H9 (cell line): ENCODE measurements at regions not wholly inside any gene's neighbourhood (a gene's known extent, or its start where the extent isn't known, plus 50 kb on each side); places are given as distances from the start of the nearest gene placed in this dataset.

ENCODE experiments used
- DNase-seq: peaks from one replicate; pipeline ENCODE4 v3.0.0-alpha.2; 2017
- H2AFZ ChIP-seq: one replicate; pipeline ENCODE4 v1.6.1; 2013; ENCODE audit warnings: mild to moderate bottlenecking, low read length, control low read depth, moderate library complexity
- H2AK5ac ChIP-seq: 2 replicates; pipeline ENCODE4 v1.6.1; 2013; ENCODE audit warnings: low read length, control low read depth, mixed read lengths; ENCODE audit not compliant: insufficient read length
- H2BK120ac ChIP-seq: one replicate; pipeline ENCODE4 v1.6.1; 2013; ENCODE audit warnings: low read depth, mild to moderate bottlenecking, low read length, control low read depth, inconsistent platforms; ENCODE audit not compliant: poor library complexity, severe bottlenecking
- H2BK12ac ChIP-seq: 2 replicates; pipeline ENCODE4 v1.6.1; 2013; ENCODE audit warnings: low read length, control low read depth, mixed read lengths, low read depth; ENCODE audit not compliant: insufficient read length
- H2BK15ac ChIP-seq: 2 replicates; pipeline ENCODE4 v1.6.1; 2013; ENCODE audit warnings: low read depth, low read length, control low read depth
- H2BK20ac ChIP-seq: one replicate; pipeline ENCODE4 v1.6.1; 2013; ENCODE audit warnings: low read depth, mild to moderate bottlenecking, low read length, control low read depth, inconsistent platforms; ENCODE audit not compliant: poor library complexity, severe bottlenecking
- H2BK5ac ChIP-seq: 2 replicates; pipeline ENCODE4 v1.6.1; 2013; ENCODE audit warnings: low read length, control low read depth, mixed read lengths; ENCODE audit not compliant: insufficient read length
- H3K14ac ChIP-seq: 2 replicates; pipeline ENCODE4 v1.6.1; 2013; ENCODE audit warnings: low read length, control low read depth; ENCODE audit not compliant: insufficient read depth
- H3K18ac ChIP-seq: 2 replicates; pipeline ENCODE4 v1.6.1; 2013; ENCODE audit warnings: low read depth, mild to moderate bottlenecking, mixed read lengths, low read length, control low read depth; ENCODE audit not compliant: insufficient read length
- H3K23ac ChIP-seq: 2 replicates; pipeline ENCODE4 v1.6.1; 2013; ENCODE audit warnings: low read length, control low read depth, mixed read lengths, low read depth; ENCODE audit not compliant: insufficient read length
- H3K23me2 ChIP-seq: 2 replicates; pipeline ENCODE4 v1.6.1; 2013; ENCODE audit warnings: low read depth, mild to moderate bottlenecking, mixed read lengths, low read length, control low read depth; ENCODE audit not compliant: insufficient read length, poor library complexity, severe bottlenecking
- H3K27ac ChIP-seq: 2 replicates; pipeline ENCODE4 v1.5.1; 2013; ENCODE audit warnings: low read length, control low read depth, mixed read lengths, low read depth; ENCODE audit not compliant: insufficient read length
- H3K27me3 ChIP-seq: 2 replicates; pipeline ENCODE4 v1.6.1; 2013; ENCODE audit warnings: low read length, control low read depth, inconsistent platforms; ENCODE audit not compliant: insufficient read depth
- H3K4ac ChIP-seq: 2 replicates; pipeline ENCODE4 v1.6.1; 2013; ENCODE audit warnings: low read depth, mild to moderate bottlenecking, control low read depth, inconsistent platforms, low read length, moderate library complexity
- H3K4me1 ChIP-seq: 2 replicates; pipeline ENCODE4 v1.6.1; 2013; ENCODE audit warnings: low read length, control low read depth, inconsistent platforms; ENCODE audit not compliant: insufficient read depth
- H3K4me2 ChIP-seq: 2 replicates; pipeline ENCODE4 v1.6.1; 2013; ENCODE audit warnings: low read length, control low read depth, mixed read lengths; ENCODE audit not compliant: insufficient read length, insufficient read depth
- H3K56ac ChIP-seq: 2 replicates; pipeline ENCODE4 v1.6.1; 2013; ENCODE audit warnings: low read depth, mild to moderate bottlenecking, mixed read lengths, low read length, control low read depth; ENCODE audit not compliant: insufficient read length
- H3K79me1 ChIP-seq: 2 replicates; pipeline ENCODE4 v1.6.1; 2013; ENCODE audit warnings: low read depth, mild to moderate bottlenecking, moderate library complexity, low read length, control low read depth, inconsistent platforms; ENCODE audit not compliant: insufficient read depth, poor library complexity, severe bottlenecking
- H3K79me2 ChIP-seq: 2 replicates; pipeline ENCODE4 v1.6.1; 2013; ENCODE audit warnings: low read length, control low read depth, inconsistent platforms; ENCODE audit not compliant: insufficient read depth
- H3K9ac ChIP-seq: 2 replicates; pipeline ENCODE4 v1.6.1; 2013; ENCODE audit warnings: low read length, control low read depth, mixed read lengths; ENCODE audit not compliant: insufficient read length; ENCODE audit errors: extremely low read depth
- H3K9me3 ChIP-seq: one replicate; pipeline ENCODE4 v1.6.1; 2013; ENCODE audit warnings: low read depth, low read length, inconsistent platforms; ENCODE audit not compliant: control insufficient read depth
- H3T11ph ChIP-seq: one replicate; pipeline ENCODE4 v1.6.1; 2013; ENCODE audit warnings: mild to moderate bottlenecking, low read length, control low read depth, inconsistent platforms
- H4K20me1 ChIP-seq: one replicate; pipeline ENCODE4 v1.6.1; 2013; ENCODE audit not compliant: control insufficient read depth, insufficient read length, insufficient read depth
- H4K5ac ChIP-seq: 2 replicates; pipeline ENCODE4 v1.6.1; 2013; ENCODE audit warnings: low read depth, mild to moderate bottlenecking, mixed read lengths, low read length, control low read depth; ENCODE audit not compliant: insufficient read length
- H4K8ac ChIP-seq: replicated peaks from 2 replicates; pipeline ENCODE4 v1.6.1; 2013; ENCODE audit warnings: low read length, control low read depth, mixed read lengths, low read depth; ENCODE audit not compliant: insufficient read length
- H4K91ac ChIP-seq: 2 replicates; pipeline ENCODE4 v1.6.1; 2013; ENCODE audit warnings: low read depth, mild to moderate bottlenecking, moderate library complexity, mixed read lengths, low read length, control low read depth; ENCODE audit not compliant: insufficient read length
- H3K27ac Mint-ChIP-seq, 3 experiments: 2 replicates in 2 of 3; 3 replicates in 1 of 3; pipeline ENCODE4 v1.8.0; 2020 to 2021; ENCODE audit warnings: mixed read lengths in 3 of 3, mild to moderate bottlenecking in 1 of 3, moderate library complexity in 1 of 3
- H3K27me3 Mint-ChIP-seq: 2 replicates; pipeline ENCODE4 v1.8.0; 2021; ENCODE audit warnings: low read depth, mild to moderate bottlenecking, moderate library complexity, mixed read lengths
- H3K36me3 Mint-ChIP-seq, 3 experiments: 2 replicates in 2 of 3; 3 replicates in 1 of 3; pipeline ENCODE4 v1.8.0; 2020 to 2021; ENCODE audit warnings: low read depth in 3 of 3, mixed read lengths in 3 of 3; ENCODE audit not compliant: insufficient read depth in 1 of 3
- H3K4me1 Mint-ChIP-seq, 2 experiments: 2 replicates each; pipeline ENCODE4 v1.8.0; 2020; ENCODE audit warnings: mixed read lengths in 2 of 2
- H3K4me3 Mint-ChIP-seq, 2 experiments: 2 replicates in 1 of 2; 3 replicates in 1 of 2; pipeline ENCODE4 v1.8.0; 2020 to 2021; ENCODE audit warnings: mild to moderate bottlenecking in 2 of 2, mixed read lengths in 2 of 2, moderate library complexity in 1 of 2
- H3K9me3 Mint-ChIP-seq, 2 experiments: 2 replicates in 1 of 2; 3 replicates in 1 of 2; pipeline ENCODE4 v1.8.0; 2020; ENCODE audit warnings: mild to moderate bottlenecking in 2 of 2, mixed read lengths in 2 of 2, moderate library complexity in 1 of 2
- WGBS: extraction: QIAGEN DNeasy Blood & Tissue Kit; methylation state at CpG from one replicate; pipeline ENCODE4 v1.1.7; 2013; ENCODE audit warnings: missing lambda C conversion rate, low lambda C conversion rate, mixed read lengths; ENCODE audit not compliant: insufficient read length; ENCODE audit errors: extremely low coverage; 5-methylcytosine and 5-hydroxymethylcytosine counted together
- TF ChIP-seq, protein P1 (sequence below): fragments of 200-600 bp; sonication (generic); conservative IDR thresholded peaks from 3 replicates; pipeline ENCODE4 v1.8.0; 2021; ENCODE audit warnings: antibody characterized with exemption, mild to moderate bottlenecking

GRCh38 chr5:155094455-155094854, 80.9 kb downstream of the KIF4B start:
- H2BK15ac ChIP-seq: no peak overlapping the region
- no peak overlapping the region for H3T11ph ChIP-seq
- no peaks in the 10 kb centered on the region for H4K20me1 ChIP-seq
- Mint-ChIP-seq H3K4me1 (no peaks in the 10 kb centered on the region), H3K4me3 (no peak overlapping the region), H3K36me3 (no peaks in the 10 kb centered on the region), H3K9me3 (no peaks in the 10 kb centered on the region; a peak in 1 of 5 replicates), H3K27ac (no peak overlapping the region), H3K27me3 (no peaks in the 10 kb centered on the region)
- no peak overlapping the region for H3K23ac ChIP-seq
- H3K79me1 ChIP-seq: no peaks in the 10 kb centered on the region
- H3K4me1 ChIP-seq: no peaks in the 10 kb centered on the region
- H3K4ac ChIP-seq: no peak overlapping the region
- no peak overlapping the region for H2AK5ac ChIP-seq
- no peak overlapping the region for H2BK5ac ChIP-seq
- H2BK20ac ChIP-seq: no peak overlapping the region
- no peak overlapping the region for H3K18ac ChIP-seq
- no CpG with 5 or more reads among the region's 1 CpG for WGBS
- H2AFZ ChIP-seq: no peak overlapping the region
- no peak overlapping the region for H4K91ac ChIP-seq
- H2BK120ac ChIP-seq: no peak overlapping the region
- no peaks in the 10 kb centered on the region for H3K27me3 ChIP-seq
- H3K14ac ChIP-seq: no peak overlapping the region
- no peak overlapping the region for H3K9ac ChIP-seq
- no peaks in the 10 kb centered on the region for H3K23me2 ChIP-seq
- H3K79me2 ChIP-seq: no peaks in the 10 kb centered on the region
- TF ChIP-seq, protein P1, sequence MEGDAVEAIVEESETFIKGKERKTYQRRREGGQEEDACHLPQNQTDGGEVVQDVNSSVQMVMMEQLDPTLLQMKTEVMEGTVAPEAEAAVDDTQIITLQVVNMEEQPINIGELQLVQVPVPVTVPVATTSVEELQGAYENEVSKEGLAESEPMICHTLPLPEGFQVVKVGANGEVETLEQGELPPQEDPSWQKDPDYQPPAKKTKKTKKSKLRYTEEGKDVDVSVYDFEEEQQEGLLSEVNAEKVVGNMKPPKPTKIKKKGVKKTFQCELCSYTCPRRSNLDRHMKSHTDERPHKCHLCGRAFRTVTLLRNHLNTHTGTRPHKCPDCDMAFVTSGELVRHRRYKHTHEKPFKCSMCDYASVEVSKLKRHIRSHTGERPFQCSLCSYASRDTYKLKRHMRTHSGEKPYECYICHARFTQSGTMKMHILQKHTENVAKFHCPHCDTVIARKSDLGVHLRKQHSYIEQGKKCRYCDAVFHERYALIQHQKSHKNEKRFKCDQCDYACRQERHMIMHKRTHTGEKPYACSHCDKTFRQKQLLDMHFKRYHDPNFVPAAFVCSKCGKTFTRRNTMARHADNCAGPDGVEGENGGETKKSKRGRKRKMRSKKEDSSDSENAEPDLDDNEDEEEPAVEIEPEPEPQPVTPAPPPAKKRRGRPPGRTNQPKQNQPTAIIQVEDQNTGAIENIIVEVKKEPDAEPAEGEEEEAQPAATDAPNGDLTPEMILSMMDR: no peak
- no peak overlapping the region for H4K8ac ChIP-seq
- H3K9me3 ChIP-seq: no peaks in the 10 kb centered on the region
- H3K27ac ChIP-seq: no peak overlapping the region
- H3K56ac ChIP-seq: no peak overlapping the region
- no peak for DNase-seq
- H4K5ac ChIP-seq: no peak overlapping the region
- no peak overlapping the region for H2BK12ac ChIP-seq
- H3K4me2 ChIP-seq: no peak overlapping the region
